Fibroblast of skin of scalp (primary cell): ENCODE measurements at regions not wholly inside any gene's neighbourhood (a gene's known extent, or its start where the extent isn't known, plus 50 kb on each side); places are given as distances from the start of the nearest gene placed in this dataset.
"Not testable (repeated sequence)": the region's sequence is repeated elsewhere in the genome, so short reads cannot be mapped to it uniquely, and the experiment has no call there.

Experiments
- DNase-seq: peaks from one replicate; pipeline ENCODE4 v3.0.0-alpha.2; 2013

DNA sequence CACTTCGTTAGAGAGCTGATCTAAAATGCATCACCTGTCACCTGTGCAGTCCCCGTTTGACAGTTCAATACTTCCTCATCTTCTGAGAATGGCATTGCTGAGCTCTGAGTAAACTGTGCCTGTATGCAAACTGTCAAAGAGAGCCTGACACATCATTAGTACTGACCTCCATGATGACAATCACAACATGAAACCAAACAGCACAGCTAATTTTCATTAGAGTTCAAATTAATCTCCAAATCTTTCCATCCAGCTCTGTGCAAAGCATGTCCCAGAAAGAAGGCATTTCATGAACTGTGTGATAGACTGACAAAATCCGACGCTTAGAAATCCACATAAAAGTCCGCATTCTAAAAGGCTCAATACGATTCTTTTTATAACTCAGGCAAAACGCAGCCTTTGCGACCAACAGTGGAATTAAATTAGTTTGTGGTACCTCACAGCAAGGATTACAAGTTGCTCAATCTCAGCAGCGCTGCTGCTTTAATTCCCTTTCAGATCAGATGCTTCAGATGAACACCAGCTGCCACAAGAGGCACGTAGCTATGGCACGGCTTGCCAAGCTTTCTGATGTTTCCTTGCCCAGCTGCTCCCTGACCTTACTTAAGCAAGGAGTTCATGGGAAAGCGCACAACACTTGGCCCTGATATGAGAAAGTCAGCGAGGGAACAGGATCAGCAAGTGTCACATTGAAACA, 765.5 kb upstream of the PRMT6 start:
- no peak for DNase-seq

DNA sequence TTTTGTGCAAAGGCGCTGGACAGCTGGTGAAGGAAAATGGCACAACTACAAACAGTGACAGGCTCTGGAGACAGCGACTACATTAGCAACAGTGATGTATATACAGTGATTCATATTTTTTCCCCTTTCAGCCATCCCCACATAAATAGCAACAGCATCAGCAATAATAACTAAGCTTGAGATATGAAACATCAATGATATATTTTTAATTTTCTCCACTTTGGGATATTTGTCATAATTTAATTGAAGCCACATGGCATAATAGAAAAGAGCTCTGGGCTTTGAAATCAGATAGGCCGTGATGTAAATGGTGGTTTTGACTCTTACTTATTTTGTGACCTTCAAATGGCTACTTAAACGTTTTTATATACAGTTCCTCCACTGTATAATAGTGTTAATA, 764.3 kb upstream of the PRMT6 start:
- peak; percentile 10 for DNase-seq

DNA sequence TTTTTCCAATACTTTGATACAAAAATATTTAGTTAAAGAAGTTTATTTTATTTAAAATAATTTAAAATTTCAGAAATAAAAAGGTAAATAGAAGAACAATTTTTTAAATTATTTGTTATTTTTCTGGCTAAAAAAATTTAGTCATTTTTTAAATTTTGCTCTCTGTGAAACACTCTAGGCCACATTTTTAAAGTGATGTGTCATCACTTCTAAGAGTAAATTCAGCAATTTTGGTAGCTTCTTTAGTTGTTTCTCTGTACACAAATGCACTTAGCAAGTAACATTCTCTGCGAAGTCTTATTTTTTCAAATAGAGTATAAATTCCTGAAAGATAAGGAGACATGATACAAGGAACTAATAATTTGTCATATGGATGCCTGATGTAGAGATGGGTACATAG, 760.0 kb upstream of the PRMT6 start:
- DNase-seq, result no peak

DNA sequence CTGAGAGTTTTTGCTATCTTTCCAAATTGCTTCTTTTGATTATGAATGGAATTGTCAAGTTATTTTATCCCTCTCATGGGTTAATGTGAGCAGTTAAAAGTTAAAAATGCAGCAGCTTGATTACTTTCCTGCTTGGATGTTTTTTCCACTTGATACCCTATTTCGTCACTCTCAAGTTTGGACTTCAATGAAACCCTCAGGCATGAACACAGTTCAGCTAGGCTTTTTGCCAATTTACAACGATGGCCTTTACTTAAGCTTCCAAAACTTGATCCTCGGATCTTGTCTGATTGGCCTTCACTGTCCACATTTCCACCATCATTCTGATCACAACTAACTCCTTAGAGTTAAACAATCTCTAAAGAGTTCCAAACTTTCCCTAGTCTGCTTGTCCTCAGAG, 752.4 kb upstream of the PRMT6 start:
- no peak for DNase-seq

DNA sequence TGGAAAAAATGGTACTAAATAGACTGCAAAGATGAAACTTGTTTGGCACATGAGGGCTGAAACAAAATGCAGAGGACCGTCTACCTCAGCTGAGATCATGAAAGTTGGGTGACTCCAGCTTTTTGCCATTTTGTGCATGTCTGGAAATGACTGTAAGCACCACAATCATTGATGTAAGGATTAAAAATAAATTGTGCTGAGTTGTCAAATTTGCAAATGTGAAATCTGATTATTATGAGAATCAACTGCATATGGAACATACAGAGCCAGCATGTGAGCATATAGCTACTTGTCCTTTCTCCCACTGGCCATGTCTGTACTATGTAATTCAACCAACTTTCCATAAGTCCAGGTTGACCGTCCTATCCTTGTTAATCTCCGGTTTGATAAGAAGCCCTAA, 736.9 kb upstream of the PRMT6 start:
- DNase-seq, result no peak

DNA sequence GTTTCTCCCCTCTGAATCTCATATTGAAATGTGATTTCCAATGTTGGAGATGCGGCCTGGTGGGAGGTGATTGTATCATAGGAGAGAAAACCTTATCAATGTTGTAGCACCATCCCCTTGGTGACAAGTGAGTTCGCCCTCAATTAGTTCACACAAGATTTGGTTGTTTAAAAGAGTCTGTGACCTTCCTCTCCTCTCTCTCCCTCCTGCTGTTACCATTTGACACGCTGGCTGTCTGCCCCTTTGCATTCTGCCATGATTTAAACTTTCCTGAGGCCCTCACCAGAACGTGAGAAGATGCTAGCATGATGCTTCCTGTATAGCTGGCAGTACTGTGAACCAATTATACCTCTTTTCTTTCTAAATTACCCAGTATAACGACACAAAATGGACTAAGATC, 730.9 kb upstream of the PRMT6 start:
- DNase-seq, result no peak

DNA sequence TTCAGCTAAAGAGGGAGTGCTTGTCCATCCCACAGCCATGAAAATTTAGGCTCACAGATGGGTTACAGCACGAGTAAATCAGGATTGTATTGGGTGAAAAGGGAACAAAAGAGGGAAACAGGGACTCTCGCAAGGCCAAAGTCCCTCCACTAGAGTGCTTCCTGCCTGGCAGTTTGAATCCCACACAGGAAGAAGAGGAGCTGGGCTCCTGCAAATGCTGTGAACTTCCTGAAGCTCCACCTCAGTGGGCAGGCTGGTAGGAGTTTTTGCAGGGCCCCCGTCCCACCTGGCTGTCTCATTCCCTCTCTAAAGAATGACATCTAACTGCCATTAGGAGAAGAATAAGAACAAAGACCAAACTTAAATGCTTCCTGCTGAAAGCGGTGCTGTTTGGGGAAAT, 712.0 kb upstream of the PRMT6 start:
- no peak for DNase-seq

DNA sequence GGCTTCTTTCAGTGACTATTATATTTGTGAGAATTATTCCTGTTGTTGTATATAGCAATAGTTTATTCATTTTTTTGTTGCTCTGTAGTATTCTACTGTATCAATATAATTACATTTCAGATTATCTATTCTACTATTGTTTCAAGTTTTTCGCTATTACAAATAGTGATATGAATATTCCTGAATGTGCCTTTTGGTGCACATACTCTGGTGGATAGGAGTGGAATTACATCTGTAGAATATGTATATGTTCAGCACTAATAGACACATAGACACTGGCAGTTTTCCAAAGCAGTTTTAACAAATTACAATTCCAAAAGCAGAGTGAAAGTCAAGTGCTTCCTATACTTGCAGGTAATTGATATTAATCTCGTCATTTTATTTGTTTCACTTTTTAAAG, 696.2 kb upstream of the PRMT6 start:
- no peak for DNase-seq

DNA sequence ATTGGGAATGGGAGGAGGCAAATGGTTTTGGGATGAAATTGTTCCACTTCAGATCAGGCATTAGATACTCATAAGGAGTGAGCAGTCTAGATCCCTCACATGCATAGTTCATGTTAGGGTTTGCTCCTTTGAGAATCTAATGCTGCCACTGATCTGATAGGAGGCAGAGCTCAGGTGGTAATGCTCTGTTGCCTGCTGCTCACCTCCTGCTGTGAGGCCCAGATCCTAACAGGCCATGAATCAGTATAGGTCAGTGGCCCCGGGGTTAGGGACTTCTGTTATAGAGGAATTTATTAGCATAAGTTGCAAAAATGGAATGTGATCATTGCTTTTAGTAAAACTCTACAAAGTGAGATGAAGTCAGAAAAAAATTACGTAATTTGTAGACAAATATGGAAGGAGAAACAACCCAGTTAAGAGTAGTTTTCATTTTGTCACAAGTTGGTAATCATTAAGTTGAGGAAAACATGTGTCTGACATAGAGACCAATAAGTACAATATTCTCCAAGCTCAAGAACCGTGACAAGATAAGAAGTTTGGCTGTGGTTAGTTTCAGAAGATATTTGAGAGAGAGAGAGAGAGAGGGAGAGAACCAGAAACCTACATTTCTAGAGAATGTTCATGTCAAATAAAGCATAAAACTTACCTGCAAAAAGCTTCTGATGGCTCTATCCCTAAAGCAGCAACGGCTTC, 689.7 kb upstream of the PRMT6 start:
- no peak for DNase-seq

DNA sequence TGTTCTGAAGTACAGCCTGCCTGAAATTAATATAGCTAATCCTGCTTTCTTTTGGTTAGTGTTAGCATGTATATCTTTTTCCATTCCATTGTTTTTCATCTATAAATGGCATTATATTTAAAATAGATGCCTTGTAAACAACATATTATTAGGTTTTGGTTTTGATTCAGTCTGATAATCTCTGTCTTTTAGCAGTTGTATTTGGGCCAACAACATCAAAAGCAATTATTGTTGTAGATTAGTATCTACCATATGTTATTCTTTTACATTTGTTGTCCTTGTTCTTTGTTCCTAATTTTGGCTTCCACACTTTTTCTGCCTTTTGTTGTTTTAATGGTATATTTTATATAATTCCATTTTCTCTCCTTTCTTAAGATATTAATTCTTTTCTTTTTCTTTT, 678.2 kb upstream of the PRMT6 start:
- DNase-seq, result no peak

DNA sequence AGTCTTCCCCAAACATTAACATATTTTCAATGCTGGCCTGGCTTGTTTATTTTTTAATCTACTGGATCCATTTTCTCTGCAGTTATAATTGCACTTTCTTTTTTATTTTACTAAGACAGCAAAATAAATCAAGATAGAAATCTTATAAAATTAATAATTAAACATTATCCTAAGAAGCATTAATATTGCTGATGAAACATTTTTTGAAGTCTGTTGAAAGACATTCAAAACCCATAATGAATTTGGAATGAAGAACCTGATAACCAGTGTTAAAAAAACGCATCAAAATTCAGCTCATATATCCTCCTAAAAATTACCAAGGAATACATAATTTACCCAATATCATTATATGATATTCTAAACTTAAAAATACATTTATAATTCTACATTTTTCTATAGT, 675.7 kb upstream of the PRMT6 start:
- DNase-seq, result no peak

DNA sequence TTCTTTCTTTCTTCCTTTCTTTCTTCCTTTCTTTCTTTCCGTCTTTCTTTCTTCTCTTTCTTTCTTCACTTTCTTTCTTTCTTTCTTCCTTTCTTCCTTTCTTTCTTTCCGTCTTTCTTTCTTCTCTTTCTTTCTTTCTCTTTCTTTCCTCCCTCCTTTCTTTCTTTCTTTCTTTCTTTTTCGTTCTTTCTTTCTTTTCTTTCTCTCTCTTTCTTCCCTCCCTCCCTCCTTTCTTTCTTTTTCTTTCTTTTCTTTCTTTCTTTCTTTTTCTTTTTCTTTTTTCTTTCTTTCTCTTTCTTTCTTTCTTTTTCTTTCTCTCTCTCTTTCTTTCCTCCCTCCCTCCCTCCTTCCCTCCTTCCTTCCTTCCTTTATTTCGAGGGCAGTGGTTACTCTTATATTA, 667.3 kb upstream of the PRMT6 start:
- not testable (repeated sequence) for DNase-seq

DNA sequence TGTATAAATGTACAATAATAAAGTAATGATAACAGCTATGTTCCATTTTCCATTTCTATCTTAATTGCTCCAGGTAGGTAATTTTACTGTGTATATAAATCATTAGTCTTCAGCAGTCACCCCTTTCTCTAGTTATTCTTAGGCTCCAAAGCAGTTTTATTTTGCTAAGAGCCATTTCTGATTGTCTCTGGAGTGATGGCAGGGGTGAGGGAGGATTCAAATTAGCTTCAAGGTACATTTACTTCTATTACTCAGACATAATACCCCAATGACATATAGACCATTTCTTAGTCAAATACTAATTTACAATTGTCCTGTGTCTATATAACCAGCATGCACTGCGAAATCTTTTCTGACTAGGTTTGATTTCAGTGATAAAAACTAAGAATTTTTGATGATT, 663.4 kb upstream of the PRMT6 start:
- DNase-seq, result no peak

DNA sequence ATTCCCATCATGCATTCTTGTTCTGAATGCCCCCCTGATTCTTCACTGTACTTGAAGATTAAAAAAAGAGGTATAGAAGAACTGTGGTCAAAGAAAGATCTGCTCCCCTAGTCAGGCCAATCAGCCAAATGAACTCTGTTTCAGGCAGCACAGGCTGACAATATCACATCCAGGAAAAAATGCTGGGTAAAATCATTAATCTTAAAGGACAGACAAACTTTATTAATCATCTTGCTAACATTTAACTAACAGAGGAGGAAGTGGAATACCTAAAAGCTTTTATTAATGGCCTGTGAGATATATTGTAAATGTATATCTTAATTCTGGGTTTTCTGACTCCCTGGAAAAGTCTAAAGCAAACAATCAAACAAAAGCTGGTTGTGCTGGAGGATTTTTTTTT, 660.5 kb upstream of the PRMT6 start:
- no peak for DNase-seq

DNA sequence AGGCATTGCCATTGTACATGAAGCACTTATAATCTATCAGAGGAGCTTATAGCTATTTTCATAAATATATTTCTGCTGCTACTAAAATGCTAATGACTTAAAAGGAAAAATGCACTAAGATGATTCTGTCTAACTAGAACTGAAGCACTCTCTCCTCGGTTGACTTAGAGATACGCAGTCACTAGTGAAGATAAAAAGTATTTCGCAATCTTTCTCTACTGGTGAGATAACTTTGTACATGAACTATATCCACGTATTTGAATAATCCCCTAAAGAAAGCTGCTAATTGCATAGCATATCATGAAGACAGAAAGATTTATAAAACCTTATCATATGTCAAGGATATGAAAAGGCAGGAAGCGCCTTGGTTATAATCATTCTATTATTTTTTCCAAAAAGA, 658.1 kb upstream of the PRMT6 start:
- DNase-seq, result no peak

DNA sequence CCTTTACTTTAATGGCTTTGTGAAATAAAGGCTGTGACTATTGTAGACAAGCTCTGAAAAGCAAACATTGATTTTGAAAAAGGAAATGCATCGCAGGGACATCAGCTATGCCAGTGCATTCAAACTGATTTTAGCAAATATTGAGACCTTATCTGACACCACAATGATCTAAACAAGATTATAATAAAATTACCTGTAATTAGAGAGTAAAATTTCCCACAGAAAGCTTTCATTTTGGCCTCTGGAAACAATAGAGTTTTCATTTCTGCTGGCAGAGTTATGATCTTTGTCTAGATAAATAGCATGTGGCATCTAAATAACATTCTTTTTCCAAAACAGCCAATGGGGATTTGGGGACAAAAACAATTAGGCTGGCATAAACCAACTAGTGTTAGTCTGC, 650.4 kb upstream of the PRMT6 start:
- no peak for DNase-seq

DNA sequence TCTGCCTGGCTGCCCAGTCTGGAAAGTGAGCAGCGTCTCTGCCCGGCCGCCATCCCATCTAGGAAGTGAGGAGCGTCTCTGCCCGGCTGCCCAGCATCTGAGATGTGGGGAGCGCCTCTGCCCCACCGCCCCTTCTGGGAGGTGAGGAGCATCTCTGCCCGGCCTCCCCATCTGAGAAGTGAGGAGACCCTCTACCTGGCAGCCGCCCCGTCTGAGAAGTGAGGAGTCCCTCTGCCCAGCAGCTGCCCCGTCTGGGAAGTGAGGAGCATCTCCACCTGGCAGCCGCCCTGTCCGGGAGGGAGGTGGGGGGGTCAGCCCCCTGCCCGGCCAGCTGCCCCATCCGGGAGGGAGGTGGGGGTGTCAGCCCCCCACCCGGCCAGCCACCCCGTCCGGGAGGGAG, 644.2 kb upstream of the PRMT6 start:
- not testable (repeated sequence) for DNase-seq

DNA sequence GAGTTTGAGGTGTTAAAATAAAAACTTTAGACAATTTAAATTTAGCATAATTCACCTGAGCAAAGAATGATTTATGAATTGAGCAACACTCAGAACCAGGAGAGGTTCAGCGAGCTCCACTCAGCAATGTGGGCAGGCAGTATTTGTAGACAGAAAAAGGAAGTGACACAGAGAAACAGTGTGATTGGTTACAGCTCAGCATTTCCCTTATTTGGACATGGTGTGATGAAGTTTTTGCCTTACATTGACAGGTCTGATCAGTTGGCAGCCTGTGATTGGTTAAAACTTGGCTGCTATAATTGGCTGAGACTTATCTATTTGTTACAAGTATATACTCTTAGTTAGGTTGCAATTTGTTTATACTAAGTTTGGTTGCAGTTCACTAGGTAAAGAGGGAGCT, 621.2 kb upstream of the PRMT6 start:
- no peak for DNase-seq

DNA sequence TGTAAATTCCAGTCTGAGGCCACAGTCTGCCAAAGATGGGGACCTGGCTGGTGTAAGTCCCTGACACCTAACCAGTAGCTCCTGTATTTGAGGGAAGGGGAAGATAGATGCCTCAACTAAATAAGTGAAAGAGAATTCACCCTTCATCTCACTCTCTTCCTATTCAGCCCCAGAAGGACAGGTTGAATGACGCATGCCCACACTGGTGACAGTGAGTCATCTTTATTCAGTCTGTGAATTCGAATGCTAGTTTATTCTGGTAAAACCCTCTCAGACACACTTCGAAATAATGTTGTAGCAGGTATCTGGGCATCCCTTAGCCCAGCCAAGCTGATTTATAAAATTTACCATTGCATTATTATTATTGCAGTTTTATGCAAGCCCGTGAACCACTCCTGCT, 617.0 kb upstream of the PRMT6 start:
- no peak for DNase-seq

DNA sequence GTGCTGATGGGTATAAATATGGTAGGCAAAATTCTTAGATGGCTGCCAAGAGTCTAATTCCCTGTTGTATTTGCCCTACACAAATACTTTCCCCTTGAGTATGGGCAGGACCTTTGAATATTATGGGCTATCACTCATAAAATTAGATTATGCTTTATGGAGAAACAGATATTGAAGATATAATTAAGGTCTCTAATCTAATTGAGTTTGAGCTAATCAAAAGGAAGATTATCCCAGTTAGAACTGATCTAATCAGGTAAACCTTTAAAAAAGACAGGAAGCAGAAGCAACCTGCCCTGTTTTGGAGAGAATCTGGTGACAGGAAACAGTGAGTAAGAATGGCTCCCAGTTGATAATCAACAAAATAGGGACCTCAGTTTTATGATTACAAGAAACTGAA, 609.0 kb upstream of the PRMT6 start:
- DNase-seq, result no peak

DNA sequence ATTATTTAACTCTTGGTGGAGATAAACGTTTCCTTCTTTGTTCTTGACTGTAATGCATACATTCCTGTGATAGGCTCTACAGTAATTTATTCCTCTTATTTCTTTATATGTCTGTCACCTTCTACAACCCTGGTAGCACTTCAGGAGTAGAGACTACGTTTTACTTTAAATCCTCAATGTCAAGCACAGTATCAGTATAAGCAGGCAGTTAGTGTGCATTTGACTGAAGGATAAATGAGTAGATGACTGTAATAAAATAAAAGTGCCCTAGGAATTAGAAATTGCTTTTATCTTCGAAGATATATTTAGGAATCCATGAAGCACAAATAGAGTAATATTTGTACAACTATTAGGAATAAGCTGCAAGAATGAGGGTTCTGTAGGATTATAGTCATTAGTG, 599.6 kb upstream of the PRMT6 start:
- no peak for DNase-seq

DNA sequence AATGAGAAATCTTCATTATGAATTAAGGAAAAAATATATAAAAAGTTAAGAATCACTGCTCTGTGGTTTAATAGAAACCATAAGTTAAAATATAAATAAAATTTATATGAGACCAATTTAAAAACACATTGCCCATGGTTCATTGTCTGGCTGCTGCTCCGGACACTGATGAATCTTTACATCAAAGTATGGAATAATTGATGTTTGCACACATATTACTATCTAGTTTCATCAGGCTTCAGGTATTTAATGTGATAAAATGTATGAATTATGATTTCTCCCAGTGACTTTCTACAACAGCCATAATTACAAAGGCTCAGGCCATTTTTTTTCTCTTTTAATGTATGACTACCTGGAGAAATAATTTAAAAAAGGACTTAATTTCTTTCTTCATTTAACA, 599.1 kb upstream of the PRMT6 start:
- DNase-seq, result no peak

DNA sequence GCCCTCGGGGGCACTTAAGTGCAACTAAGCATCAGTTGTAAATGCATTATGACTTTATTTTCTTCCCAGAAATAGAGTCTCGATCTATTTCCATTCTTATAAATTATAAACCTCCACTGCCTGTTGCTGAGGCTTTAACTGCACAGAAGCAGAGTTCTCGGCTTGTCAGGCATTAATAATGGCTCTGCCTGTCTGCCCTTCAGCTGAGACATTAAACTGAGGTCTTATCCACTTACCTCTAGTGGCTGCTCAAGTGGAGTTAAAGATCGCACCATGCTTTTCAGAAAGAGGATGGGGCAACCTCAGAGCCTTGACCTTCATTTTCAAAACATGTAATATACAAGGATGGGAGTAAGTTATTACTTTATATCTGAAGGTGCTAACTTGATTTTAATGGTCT, 597.6 kb upstream of the PRMT6 start:
- DNase-seq, result no peak

DNA sequence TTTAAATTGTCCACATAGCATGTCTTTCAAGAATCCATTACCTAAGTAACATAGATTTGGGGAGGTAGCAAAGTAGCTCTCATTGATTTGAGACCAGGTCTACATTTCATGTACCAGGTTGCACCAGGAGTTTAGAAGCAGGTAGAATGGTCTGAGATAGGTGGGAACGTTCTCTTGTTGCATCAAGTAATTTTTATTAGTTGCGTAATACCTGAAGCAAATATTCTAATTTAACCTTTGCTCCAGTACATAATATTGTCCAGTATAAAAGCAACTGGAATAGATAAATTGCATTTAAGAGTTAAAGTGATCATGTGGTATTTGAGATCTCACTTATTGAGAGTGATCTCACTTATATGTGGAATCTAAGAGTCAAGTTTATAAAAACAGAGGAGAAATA, 597.1 kb upstream of the PRMT6 start:
- DNase-seq, result no peak

DNA sequence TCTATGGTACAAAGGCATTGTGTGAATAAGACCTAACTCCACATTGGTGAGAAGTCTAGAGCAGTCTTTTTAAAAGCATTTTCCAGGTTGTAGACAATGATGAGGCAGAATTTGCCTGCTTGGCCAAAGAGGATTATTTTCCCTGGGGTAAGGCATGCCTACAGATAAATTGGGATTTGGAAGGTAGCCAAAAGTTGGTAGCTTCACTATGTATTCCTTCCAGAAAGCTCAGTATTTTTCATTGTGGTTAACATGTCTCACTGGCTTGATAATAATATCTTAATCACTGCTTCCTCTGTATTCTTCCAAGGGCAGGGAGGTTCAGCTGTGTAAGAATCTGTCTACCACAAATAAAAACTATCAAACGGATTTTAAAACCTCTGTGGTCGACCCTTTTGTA, 590.8 kb upstream of the PRMT6 start:
- peak; percentile 37 for DNase-seq
